Endothelial cell of umbilical vein (primary cell): ENCODE measurements at regions not wholly inside any gene's neighbourhood (a gene's known extent, or its start where the extent isn't known, plus 50 kb on each side); places are given as distances from the start of the nearest gene placed in this dataset.

Experiments used
- BruUV-seq: library from RNA; stranded (reverse); fragments of 400-500 nt; replicated peaks from 2 replicates; lab custom pipeline; 2021; lab: Mats Ljungman, UMichigan
- CTCF ChIA-PET: fragments of 300-600, 350-600 bp; sonication (Branson Sonifier 250); formaldehyde crosslinking; loops from one replicate; lab custom pipeline; 2021; ENCODE audit warnings: antibody characterized with exemption, inconsistent platforms; lab: Charles Lee
- POLR2A ChIA-PET: fragments of 300-600, 350-600 bp; sonication (Branson Sonifier 250); formaldehyde crosslinking; loops from one replicate; lab custom pipeline; 2021; ENCODE audit warnings: antibody characterized with exemption, inconsistent platforms; lab: Charles Lee
- DNase-seq: peaks from one replicate; pipeline ENCODE4 v3.0.0-alpha.2; 2011; ENCODE audit warnings: low read depth, low spot score
- FAIRE-seq: peaks from 2 replicates; lab custom pipeline; 2011; peaks lifted over from hg19 to GRCh38; lab: Jason Lieb, UNC
- H2AFZ ChIP-seq: 2 replicates; pipeline ENCODE4 v1.6.0; 2012; ENCODE audit warnings: low read depth, low read length, control low read depth, inconsistent platforms
- H3K27ac ChIP-seq: 2 replicates; pipeline ENCODE4 v1.5.1; 2011; ENCODE audit warnings: low read depth, mild to moderate bottlenecking, control low read depth, low read length, moderate library complexity; ENCODE audit not compliant: insufficient read depth
- H3K27me3 ChIP-seq, 2 experiments: 2 replicates each; pipeline versions ENCODE4 v1.6.0 to v1.6.1; 2011; ENCODE audit warnings: low read length in 2 of 2, mixed read lengths in 1 of 2; ENCODE audit not compliant: control insufficient read depth in 2 of 2, insufficient read depth in 2 of 2
- H3K36me3 ChIP-seq, 2 experiments: 2 replicates in 1 of 2; 3 replicates in 1 of 2; pipeline ENCODE4 v1.5.1; 2011; ENCODE audit warnings: low read length in 2 of 2, mild to moderate bottlenecking in 1 of 2, moderate library complexity in 1 of 2; ENCODE audit not compliant: control insufficient read depth in 2 of 2, insufficient read depth in 2 of 2; ENCODE audit errors: extremely low read depth in 1 of 2
- H3K4me1 ChIP-seq: 3 replicates; pipeline ENCODE4 v1.5.1; 2011; ENCODE audit warnings: mild to moderate bottlenecking, low read length; ENCODE audit not compliant: control insufficient read depth, insufficient read depth; ENCODE audit errors: extremely low read depth
- H3K4me2 ChIP-seq: 2 replicates; pipeline ENCODE4 v1.6.1; 2011; ENCODE audit warnings: low read length, control low read depth, mixed read lengths; ENCODE audit not compliant: insufficient read depth
- H3K4me3 ChIP-seq, 3 experiments: fragments of 200-600 bp in 1 of 3; sonication (generic), shearing (Covaris generic) in 1 of 3; replicated peaks in 1 of 3; 2 replicates each; pipeline ENCODE4 v1.5.1; 2011 to 2016; ENCODE audit warnings: control low read depth in 3 of 3, low read length in 3 of 3, mild to moderate bottlenecking in 2 of 3, inconsistent platforms in 1 of 3, low read depth in 1 of 3, moderate library complexity in 1 of 3; ENCODE audit not compliant: insufficient read depth in 1 of 3
- H3K79me2 ChIP-seq: 2 replicates; pipeline ENCODE4 v1.6.0; 2012; ENCODE audit warnings: low read length, inconsistent platforms; ENCODE audit not compliant: control insufficient read depth, insufficient read depth
- H3K9ac ChIP-seq: replicated peaks from 2 replicates; pipeline ENCODE3; 2011; ENCODE audit warnings: low read length, control low read depth; ENCODE audit not compliant: insufficient read depth; ENCODE audit errors: extremely low read depth
- H3K9me1 ChIP-seq: replicated peaks from 3 replicates; pipeline ENCODE4 v1.6.0; 2011; ENCODE audit warnings: mild to moderate bottlenecking, low read length; ENCODE audit not compliant: control insufficient read depth, insufficient read depth; ENCODE audit errors: extremely low read depth
- H3K9me3 ChIP-seq: replicated peaks from 2 replicates; pipeline ENCODE4 v1.5.1; 2012; ENCODE audit warnings: low read length, inconsistent platforms; ENCODE audit not compliant: control insufficient read depth, insufficient read depth
- H4K20me1 ChIP-seq: replicated peaks from 2 replicates; pipeline ENCODE3; 2011; ENCODE audit warnings: mild to moderate bottlenecking, low read length; ENCODE audit not compliant: control insufficient read depth, insufficient read depth; ENCODE audit errors: extremely low read depth
- CTCF ChIP-seq, 2 donors: IDR thresholded peaks; 1 replicate in 1 of 2; 2 replicates in 1 of 2; pipeline ENCODE4 v1.5.1; 2011; ENCODE audit warnings: low read length in 2 of 2, mild to moderate bottlenecking in 2 of 2, moderate library complexity in 2 of 2, control low read depth in 1 of 2, inconsistent platforms in 1 of 2, low read depth in 1 of 2; ENCODE audit not compliant: insufficient read depth in 1 of 2; ENCODE audit errors: extremely low read depth in 1 of 2
- EZH2 ChIP-seq: IDR thresholded peaks from 2 replicates; pipeline ENCODE4 v1.6.1; 2012; ENCODE audit warnings: borderline replicate concordance, low read depth, mild to moderate bottlenecking, moderate library complexity, low read length, inconsistent platforms; ENCODE audit not compliant: severe bottlenecking
- FOS ChIP-seq: IDR thresholded peaks from 2 replicates; pipeline ENCODE4 v1.6.1; 2011; ENCODE audit warnings: mild to moderate bottlenecking, low read length, moderate library complexity, borderline replicate concordance; ENCODE audit not compliant: insufficient read depth
- GATA2 ChIP-seq: IDR thresholded peaks from 2 replicates; pipeline ENCODE4 v1.7.0; 2011; ENCODE audit warnings: low read depth, mild to moderate bottlenecking, moderate library complexity, mixed read lengths, low read length; ENCODE audit not compliant: insufficient read length, insufficient read depth
- JUN ChIP-seq: IDR thresholded peaks from 2 replicates; pipeline ENCODE4 v1.6.1; 2011; ENCODE audit warnings: borderline replicate concordance, low read depth; ENCODE audit not compliant: insufficient read length, insufficient read depth
- MAX ChIP-seq: IDR thresholded peaks from 2 replicates; pipeline ENCODE4 v1.6.1; 2011; ENCODE audit not compliant: insufficient read depth, insufficient read length
- MYC ChIP-seq: IDR thresholded peaks from one replicate; pipeline ENCODE4 v1.6.1; 2011; ENCODE audit warnings: mild to moderate bottlenecking, low read depth, low read length
- POLR2A ChIP-seq: IDR thresholded peaks from 2 replicates; pipeline ENCODE4 v1.6.1; 2012; ENCODE audit warnings: low read depth, mild to moderate bottlenecking, control low read depth, low read length
- POLR2AphosphoS5 ChIP-seq: IDR thresholded peaks from 2 replicates; pipeline ENCODE4 v1.6.1; 2012; ENCODE audit warnings: low read depth, mild to moderate bottlenecking, control low read depth, low read length, moderate library complexity; ENCODE audit not compliant: insufficient read depth
- dilution Hi-C: fragments of 300-500 bp; cut with MboI; formaldehyde crosslinking; loops from one replicate; pipeline ENCODE4 v1.15.0; 2019; ENCODE audit warnings: low sequenced_read_pairs; ENCODE audit not compliant: extremely low pct_ligation_motif_present
- intact Hi-C: fragments of 100-400 bp; cut with micrococcal nuclease; formaldehyde crosslinking; loops from one replicate; pipeline ENCODE4 v1.10.0; 2022

GRCh38 chr18:44089732-44090131 lies 591.0 kb upstream of the SETBP1 start:
- CTCF ChIA-PET, result interaction anchor here (1.3 kb wide), 1 partner anchor 8 kb away, joined by 4 read pairs; no protein-coding TSS in a partner anchor
- intact Hi-C loops, result no loop called here
- TF ChIP-seq CTCF (IDR thresholded peaks at IDR 0.05; ENCODE audit: extremely low read depth in 1 of 2, insufficient read depth in 1 of 2, low read depth in 1 of 2, low read length in 2 of 2) (no peak), FOS (no peak), EZH2 (no peak), JUN (no peak), GATA2 (no peak), MAX (no peak), POLR2A (no peak), POLR2AphosphoS5 (no peak), MYC (no peak)

More at GRCh38 chr18:44089732-44090131, 591.0 kb upstream of the SETBP1 start:
- H4K20me1 ChIP-seq, result no peaks in the 10 kb centered on the region
- peaks cover 22% of the 10 kb centered on the region for H3K4me1 ChIP-seq
- H2AFZ ChIP-seq, result no peak overlapping the region
- H3K27ac ChIP-seq, result peak overlapping the region; percentile 83
- FAIRE-seq (no peak), DNase-seq (no peak)
- peak overlapping the region; percentile 96 for H3K4me2 ChIP-seq
- dilution Hi-C loops, result no loop called here
- no peaks in the 10 kb centered on the region for H3K27me3 ChIP-seq
- H3K9me3 ChIP-seq, result no peaks in the 10 kb centered on the region
- no peak overlapping the region for H3K4me3 ChIP-seq
- TSS peak; percentile 61 for BruUV-seq
- no peaks in the 10 kb centered on the region for H3K79me2 ChIP-seq
- H3K9ac ChIP-seq, result no peak overlapping the region
- no peaks in the 10 kb centered on the region for H3K9me1 ChIP-seq
- POLR2A ChIA-PET, result no interaction called here
- no peaks in the 10 kb centered on the region for H3K36me3 ChIP-seq
